Right lung (tissue), 2 donors: ENCODE measurements at regions not wholly inside any gene's neighbourhood (a gene's known extent, or its start where the extent isn't known, plus 50 kb on each side); places are given as distances from the start of the nearest gene placed in this dataset.

Source experiments
- DNase-seq, 2 donors: peaks; one replicate each; pipeline ENCODE4 v3.0.0-alpha.2; 2013

- no peak for DNase-seq
Observed at GRCh38 chr6:88349511-88349910, 183.4 kb upstream of the CNR1 start.

GRCh38 chr6:88342336-88342735 lies 176.2 kb upstream of the CNR1 start:
- no peak for DNase-seq

- DNase-seq = no peak
Observed at GRCh38 chr6:88339761-88340160, 173.6 kb upstream of the CNR1 start.

GRCh38 chr6:88321306-88321705 lies 155.2 kb upstream of the CNR1 start:
- no peak for DNase-seq

DNA sequence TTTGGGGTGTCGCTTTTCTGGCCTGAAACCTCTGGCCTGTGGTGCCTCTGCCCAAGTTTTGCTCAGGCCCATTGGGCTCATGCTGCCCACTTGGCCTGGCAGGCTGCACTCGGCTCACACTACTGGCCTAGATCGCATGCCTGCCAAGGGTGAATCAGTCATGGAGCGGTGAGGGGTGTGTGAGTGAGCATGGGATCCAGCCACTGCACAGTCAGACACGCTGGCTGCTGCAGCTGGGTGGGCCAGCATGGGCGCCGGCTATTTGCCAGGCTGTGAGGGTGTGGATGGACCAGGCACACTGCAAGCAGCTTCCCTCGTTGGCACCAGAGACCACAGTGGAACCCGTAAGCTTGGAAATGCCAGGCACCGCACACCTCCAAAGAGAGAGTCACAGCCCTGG lies 145.4 kb upstream of the CNR1 start:
- DNase-seq = no peak

DNA sequence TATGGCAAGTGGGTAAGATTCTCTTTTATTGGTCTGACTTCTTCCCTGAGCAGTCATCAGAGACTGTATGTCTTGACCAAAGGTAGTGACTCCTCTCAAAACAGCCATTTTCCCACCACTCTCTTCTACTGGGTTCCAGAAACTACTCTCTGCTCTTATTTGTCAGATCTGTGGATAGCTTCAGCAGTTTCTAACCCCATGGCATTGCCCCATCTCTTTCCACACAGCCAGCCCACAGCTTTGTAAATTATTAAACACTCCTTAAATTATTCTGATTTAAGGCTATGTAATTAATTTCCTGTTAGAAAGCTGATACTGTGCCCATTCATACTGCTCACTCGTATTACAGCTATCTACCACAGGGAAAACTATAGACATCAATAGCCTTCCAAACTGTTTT lies 138.4 kb upstream of the CNR1 start:
- DNase-seq = no peak

- DNase-seq = no peak
Observed at GRCh38 chr6:88302769-88303225, 136.7 kb upstream of the CNR1 start.

DNA sequence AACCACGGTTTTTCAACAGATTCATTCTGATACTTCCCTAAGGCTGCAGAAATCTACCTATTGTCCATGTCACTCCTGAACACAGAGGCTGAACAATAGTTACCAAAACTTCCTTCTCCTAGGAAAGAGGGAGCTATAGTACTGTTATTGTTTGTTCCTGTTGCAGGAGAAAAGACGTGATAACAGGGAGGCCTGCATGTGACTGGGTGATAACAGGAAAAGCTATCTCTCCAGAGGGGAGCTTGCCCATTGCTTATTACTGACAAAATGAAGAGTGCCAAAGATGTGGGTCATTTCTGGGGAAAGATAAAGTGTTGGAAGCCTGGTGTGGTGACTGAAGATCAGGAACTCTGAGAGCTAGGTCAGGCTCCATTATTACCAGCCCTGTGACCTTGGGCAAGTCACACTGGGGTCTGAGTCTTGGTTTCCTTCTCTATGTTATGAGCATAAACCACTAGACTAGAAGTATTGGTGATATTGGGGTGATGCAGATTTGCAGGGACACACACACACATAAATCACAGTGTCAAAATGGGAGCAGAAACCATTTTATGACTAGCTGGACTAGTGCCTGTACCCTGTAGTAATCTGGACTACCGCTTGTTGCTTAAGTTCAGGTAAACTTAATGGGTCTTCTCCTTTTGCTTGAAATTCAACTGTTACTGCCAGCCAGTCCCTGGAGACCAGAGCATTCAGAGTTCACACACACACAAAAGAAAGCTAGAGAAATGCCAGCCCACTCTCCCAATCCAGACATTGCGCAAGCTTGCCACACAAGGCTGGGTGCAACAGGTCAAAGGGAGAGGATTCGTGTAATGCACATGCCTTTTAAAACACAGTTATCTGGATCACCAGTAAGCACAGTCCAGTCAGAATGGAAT lies 136.0 kb upstream of the CNR1 start:
- DNase-seq = no peak

- no peak for DNase-seq
Observed at GRCh38 chr6:88301256-88301655, 135.1 kb upstream of the CNR1 start.

- no peak for DNase-seq
Observed at GRCh38 chr6:88298066-88298845, 132.1 kb upstream of the CNR1 start.

DNA sequence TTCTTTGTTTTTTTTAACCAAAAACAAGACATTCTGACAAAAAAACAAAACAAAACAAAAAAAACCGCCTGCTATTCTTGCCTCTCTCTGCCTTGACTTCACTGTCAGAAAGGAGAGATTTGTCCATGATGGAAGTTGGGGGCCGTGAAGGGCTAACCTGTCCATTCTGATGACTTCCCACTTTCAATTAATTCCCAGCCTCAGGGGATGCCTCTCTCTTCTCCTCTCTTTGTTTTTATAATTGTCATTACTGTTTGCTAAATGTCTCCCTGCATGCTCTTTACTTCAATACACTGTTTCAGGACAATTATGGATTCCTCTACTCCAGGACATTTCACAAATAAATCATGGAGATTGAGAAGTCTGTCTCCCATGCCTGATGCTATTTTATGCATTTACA lies 130.5 kb upstream of the CNR1 start:
- DNase-seq = no peak

DNA sequence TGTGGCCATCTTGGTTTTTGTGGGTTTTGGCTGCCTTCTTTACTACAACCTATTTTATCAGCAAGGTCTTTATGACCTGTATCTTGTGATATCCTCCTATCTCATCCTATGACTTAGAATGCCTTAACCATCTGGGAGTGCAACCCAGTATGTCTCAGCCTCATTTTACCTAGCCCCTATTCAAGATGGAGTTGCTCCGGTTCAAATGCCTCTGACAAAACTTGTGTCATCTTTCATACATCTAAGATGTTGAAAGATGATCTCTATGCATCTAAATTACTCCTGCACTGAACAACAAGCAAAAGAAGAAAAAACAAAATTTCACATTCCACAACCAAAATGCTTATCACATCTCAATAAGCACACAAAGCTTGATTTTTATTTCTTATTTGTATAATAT lies 129.5 kb upstream of the CNR1 start:
- no peak for DNase-seq

DNA sequence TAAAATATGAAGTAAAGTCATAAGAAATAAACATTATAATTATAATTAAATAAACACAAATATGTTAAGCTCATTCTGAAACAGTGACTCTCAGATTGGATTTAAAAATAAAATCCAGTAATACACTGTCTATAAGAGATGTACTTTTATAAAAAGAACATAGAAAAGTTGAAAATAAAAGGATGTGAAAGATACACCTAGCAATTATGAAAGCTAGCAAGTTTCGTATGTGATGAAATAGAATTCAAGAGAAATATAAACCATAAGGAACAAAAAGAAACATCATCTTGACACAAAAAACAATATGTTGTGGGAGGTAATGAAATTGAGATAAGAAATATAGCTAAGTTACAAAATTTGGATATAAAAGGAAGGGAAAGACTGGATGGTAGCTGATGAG lies 128.6 kb upstream of the CNR1 start:
- DNase-seq = no peak

DNA sequence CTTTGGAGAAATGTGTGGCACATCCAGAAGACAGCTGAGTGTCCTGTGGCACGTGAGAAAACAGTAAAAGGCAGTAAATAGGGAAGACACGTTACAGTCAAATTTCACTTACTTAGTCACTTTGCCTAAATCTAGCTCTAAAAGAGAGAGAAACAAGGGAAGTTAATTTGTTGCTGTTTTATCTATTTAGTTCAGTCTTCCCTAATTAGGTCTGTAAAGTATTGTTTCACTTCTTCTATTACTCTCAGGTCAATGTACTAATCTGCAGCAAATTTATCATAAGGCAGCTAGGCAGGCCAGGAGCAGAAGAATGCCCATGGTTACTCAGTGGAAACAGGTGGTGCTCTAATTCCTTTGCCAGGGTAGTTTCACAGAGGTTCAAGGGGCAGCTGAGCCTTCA lies 124.3 kb upstream of the CNR1 start:
- DNase-seq = no peak

- no peak for DNase-seq
Observed at GRCh38 chr6:88287696-88288095, 121.5 kb upstream of the CNR1 start.

GRCh38 chr6:88276331-88276730 lies 110.2 kb upstream of the CNR1 start:
- no peak for DNase-seq

GRCh38 chr6:88268508-88268907 lies 102.4 kb upstream of the CNR1 start:
- no peak for DNase-seq

GRCh38 chr6:88266126-88266525 lies 100.0 kb upstream of the CNR1 start:
- DNase-seq = no peak

DNA sequence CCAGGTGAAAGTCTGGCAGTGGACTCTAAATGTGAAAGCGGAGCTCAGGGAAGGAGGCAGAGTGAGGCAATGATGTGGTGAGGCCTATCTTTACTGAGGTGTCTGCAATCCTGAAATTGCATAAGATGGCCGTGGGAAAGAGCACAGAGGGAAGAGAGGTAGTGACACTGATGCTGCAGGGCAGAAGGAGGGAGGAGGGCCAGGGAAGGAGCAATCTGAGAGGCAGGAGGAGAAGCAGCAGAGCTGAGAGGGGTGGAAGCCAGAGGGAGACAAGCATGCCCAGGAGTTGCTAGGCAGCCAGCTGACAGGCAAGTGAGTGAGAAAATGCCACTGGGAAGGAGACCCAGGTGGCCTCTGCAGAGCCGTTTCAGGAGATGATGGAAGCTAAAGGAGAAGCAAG lies 97.4 kb upstream of the CNR1 start:
- no peak for DNase-seq

DNA sequence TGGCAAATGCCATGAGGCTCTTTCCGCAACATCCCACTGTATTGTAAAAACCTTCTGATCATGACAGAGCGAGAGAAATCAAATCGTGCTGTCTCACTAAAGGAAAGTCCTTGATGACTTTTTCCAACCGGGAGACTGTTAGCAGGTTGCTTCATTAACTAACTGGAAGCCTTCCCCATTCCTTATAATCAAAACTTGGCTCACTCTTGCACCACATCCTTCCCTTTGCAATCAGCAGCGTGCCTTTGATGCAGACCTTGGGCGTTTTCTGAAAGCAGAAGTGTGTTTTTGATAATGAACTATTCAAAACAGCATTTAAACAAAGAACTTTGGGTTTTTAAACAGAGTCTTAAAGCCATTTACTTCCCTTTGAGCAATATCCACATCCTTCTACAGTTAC lies 96.2 kb upstream of the CNR1 start:
- DNase-seq = no peak

DNA sequence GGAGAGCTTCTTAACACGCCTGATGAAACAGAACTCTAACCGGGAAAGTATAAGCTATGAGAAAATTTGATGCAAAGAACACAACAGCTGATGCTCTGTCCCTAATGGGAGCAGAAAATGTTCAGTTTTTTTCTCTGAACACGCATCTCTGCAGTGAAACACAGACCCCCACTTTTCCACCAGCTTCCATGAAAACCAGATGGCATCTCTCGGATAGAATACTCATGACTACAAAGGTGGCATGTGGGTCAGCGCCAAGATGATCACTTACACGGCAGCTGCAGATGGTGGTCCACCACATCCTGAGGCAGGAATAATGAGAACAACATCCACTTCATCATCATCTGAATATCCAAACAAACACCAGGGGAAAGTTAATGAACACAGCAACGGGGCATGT lies 85.2 kb upstream of the CNR1 start:
- DNase-seq = no peak

DNA sequence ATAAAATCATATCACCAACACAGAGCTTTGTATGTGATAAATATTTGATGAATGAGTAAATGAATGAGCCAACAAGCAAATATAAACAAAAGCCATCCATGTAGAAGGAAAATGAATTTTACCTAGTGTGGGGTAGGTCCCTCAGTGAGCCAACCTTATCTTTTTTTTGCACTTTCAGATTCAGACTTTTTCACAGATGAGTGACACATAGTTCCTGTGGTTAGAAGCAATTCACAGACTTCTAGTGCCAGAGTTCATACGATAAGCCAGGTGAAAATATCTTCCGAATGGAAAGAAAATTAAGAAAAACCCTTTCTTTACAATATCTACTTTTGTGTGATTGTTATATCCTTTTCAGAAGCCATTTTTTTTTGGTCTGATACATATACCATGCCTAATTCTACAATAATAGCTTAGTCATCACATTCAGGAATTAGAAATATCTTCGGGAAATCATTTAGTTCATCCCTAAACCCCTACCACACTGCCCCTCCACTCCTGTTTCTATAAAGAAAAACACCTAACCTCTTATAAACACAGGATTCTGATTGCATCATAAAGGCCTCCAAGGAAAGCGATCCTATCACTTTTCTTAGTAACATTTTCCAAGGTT lies 82.7 kb upstream of the CNR1 start:
- DNase-seq = no peak

DNA sequence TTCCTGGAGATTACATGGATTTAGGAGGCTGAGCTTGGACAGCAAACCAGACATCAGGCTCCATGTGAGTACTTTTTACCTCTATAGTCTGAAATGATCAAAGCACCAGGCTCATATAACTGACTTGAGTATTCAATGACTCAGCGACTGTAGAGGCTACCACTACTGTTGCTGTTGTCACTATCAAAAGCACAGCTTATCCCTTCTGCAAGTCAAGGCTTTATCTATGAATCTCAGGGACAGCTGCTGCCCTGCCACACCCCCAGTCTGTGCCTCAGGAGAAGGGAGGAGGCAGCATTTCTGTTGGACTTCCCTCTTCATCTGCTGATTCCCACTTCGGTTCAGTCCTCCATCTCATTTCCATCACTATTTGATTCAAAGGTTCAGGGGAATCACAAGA lies 80.5 kb upstream of the CNR1 start:
- DNase-seq = no peak
